HepG2 (cell line): ENCODE measurements at regions not wholly inside any gene's neighbourhood (a gene's known extent, or its start where the extent isn't known, plus 50 kb on each side); places are given as distances from the start of the nearest gene placed in this dataset.

ENCODE experiments used
- ATAC-seq: fragments of 200-7000 bp; cut with Tn5 transposase; 3 replicates; pipeline ENCODE4 v1.9.1; 2020; ENCODE audit warnings: mild to moderate bottlenecking, moderate library complexity
- BruUV-seq: library from RNA; stranded (reverse); fragments of 400-500 nt; replicated peaks from 2 replicates; lab custom pipeline; 2021; lab: Mats Ljungman, UMichigan
- CTCF ChIA-PET: fragments of 300-600 bp; formaldehyde crosslinking; extraction: SDS; loops from one replicate; lab custom pipeline; 2021; ENCODE audit warnings: low total read pairs, inconsistent platforms, low intra/inter-chr PET ratio; lab: Yijun Ruan, JAX
- POLR2A ChIA-PET: fragments of 350-600 bp; sonication (Branson Sonifier 250); formaldehyde crosslinking; loops from one replicate; lab custom pipeline; 2020; ENCODE audit warnings: antibody characterized with exemption, inconsistent platforms; lab: Yijun Ruan, JAX
- DNase-seq: peaks from one replicate; pipeline ENCODE4 v3.0.0-alpha.2; 2015; ENCODE audit warnings: low spot score
- FAIRE-seq: peaks from 3 replicates; lab custom pipeline; 2011; peaks lifted over from hg19 to GRCh38; lab: Jason Lieb, UNC
- H2AFZ ChIP-seq: one replicate; pipeline ENCODE4 v1.6.1; 2011; ENCODE audit warnings: low read length, inconsistent platforms
- H3K27ac ChIP-seq: fragments of 300-600 bp; 3 replicates; pipeline ENCODE4 v1.8.0; 2011; ENCODE audit warnings: mixed run types, mild to moderate bottlenecking, mixed read lengths, low read length, inconsistent platforms; ENCODE audit not compliant: insufficient read depth; ENCODE audit errors: extremely low read length
- H3K27me3 ChIP-seq, 2 experiments: fragments of 200-600 bp in 1 of 2; 2 replicates in 1 of 2; 3 replicates in 1 of 2; pipeline versions ENCODE4 v1.6.0 to v1.8.0; 2011; ENCODE audit warnings: low read length in 2 of 2, mild to moderate bottlenecking in 2 of 2, moderate library complexity in 2 of 2, inconsistent platforms in 1 of 2; ENCODE audit not compliant: insufficient read depth in 2 of 2, control insufficient read depth in 1 of 2
- H3K36me3 ChIP-seq, 2 experiments: fragments of 200-600 bp in 1 of 2; replicated peaks in 1 of 2; 2 replicates in 1 of 2; 3 replicates in 1 of 2; pipeline versions ENCODE4 v1.5.1 to v1.8.0; 2011; ENCODE audit warnings: low read length in 2 of 2, inconsistent platforms in 1 of 2; ENCODE audit not compliant: insufficient read depth in 2 of 2, control insufficient read depth in 1 of 2
- H3K4me1 ChIP-seq: 2 replicates; pipeline ENCODE4 v1.5.1; 2012; ENCODE audit warnings: low read length, inconsistent platforms; ENCODE audit not compliant: insufficient read depth
- H3K4me2 ChIP-seq: 2 replicates; pipeline ENCODE4 v1.6.0; 2011; ENCODE audit warnings: low read depth, low read length, inconsistent platforms
- H3K4me3 ChIP-seq, 3 experiments: fragments of 200-600 bp in 1 of 3; sonication (generic), shearing (Covaris generic) in 1 of 3; replicated peaks in 1 of 3; 2 replicates each; pipeline ENCODE4 v1.5.1; 2011 to 2016; ENCODE audit warnings: low read length in 3 of 3, inconsistent platforms in 2 of 3, low read depth in 2 of 3, mild to moderate bottlenecking in 2 of 3, control low read depth in 1 of 3, mixed read lengths in 1 of 3; ENCODE audit not compliant: insufficient read depth in 1 of 3
- H3K79me2 ChIP-seq: one replicate; pipeline ENCODE4 v1.6.1; 2011; ENCODE audit warnings: low read length, inconsistent platforms; ENCODE audit not compliant: insufficient read depth
- H3K9ac ChIP-seq: 2 replicates; pipeline ENCODE4 v1.6.0; 2011; ENCODE audit warnings: mild to moderate bottlenecking, low read depth, low read length, inconsistent platforms; ENCODE audit not compliant: insufficient read depth
- H3K9me3 ChIP-seq: 2 replicates; pipeline ENCODE4 v1.5.1; 2012; ENCODE audit warnings: mild to moderate bottlenecking, low read length
- H4K20me1 ChIP-seq: 2 replicates; pipeline ENCODE4 v1.6.0; 2011; ENCODE audit warnings: inconsistent platforms, mild to moderate bottlenecking, low read length, moderate library complexity; ENCODE audit not compliant: insufficient read depth
- AKAP8 ChIP-seq: sonication (generic); formaldehyde crosslinking; IDR thresholded peaks from 2 replicates; pipeline ENCODE4 v1.5.1; 2020; ENCODE audit warnings: mild to moderate bottlenecking, missing genetic modification reagents
- ATF2 ChIP-seq: sonication (generic); formaldehyde crosslinking; IDR thresholded peaks from 2 replicates; pipeline ENCODE4 v1.4.0; 2020; ENCODE audit warnings: missing genetic modification reagents
- CHCHD3 ChIP-seq: sonication (generic); formaldehyde crosslinking; IDR thresholded peaks from 2 replicates; pipeline ENCODE4 v1.8.0; 2022; ENCODE audit warnings: mild to moderate bottlenecking, missing genetic modification reagents, moderate library complexity
- ETS1 ChIP-seq: sonication (generic); formaldehyde crosslinking; IDR thresholded peaks from 2 replicates; pipeline ENCODE4 v1.4.0; 2020; ENCODE audit warnings: missing genetic modification reagents
- HES4 ChIP-seq: sonication (generic); formaldehyde crosslinking; IDR thresholded peaks from 2 replicates; pipeline ENCODE4 v1.9.0; 2021; ENCODE audit warnings: mild to moderate bottlenecking, missing genetic modification reagents, borderline replicate concordance
- ISL2 ChIP-seq: sonication (generic); formaldehyde crosslinking; IDR thresholded peaks from 2 replicates; pipeline ENCODE4 v1.5.0; 2020; ENCODE audit warnings: missing genetic modification reagents
- KAT7 ChIP-seq: IDR thresholded peaks from 2 replicates; pipeline ENCODE4 v1.6.1; 2018; ENCODE audit warnings: borderline replicate concordance, missing compliant biosample characterization
- KDM1A ChIP-seq: IDR thresholded peaks from 2 replicates; pipeline ENCODE4 v1.6.1; 2016; ENCODE audit warnings: missing compliant biosample characterization
- KLF15 ChIP-seq: sonication (generic); formaldehyde crosslinking; IDR thresholded peaks from 2 replicates; pipeline ENCODE4 v1.8.1; 2023; ENCODE audit warnings: borderline replicate concordance, mild to moderate bottlenecking, inconsistent platforms, missing genetic modification reagents, mixed read lengths
- MED8 ChIP-seq: sonication (generic); formaldehyde crosslinking; IDR thresholded peaks from 2 replicates; pipeline ENCODE4 v1.8.1; 2023; ENCODE audit warnings: mild to moderate bottlenecking, missing genetic modification reagents; ENCODE audit not compliant: insufficient replicate concordance
- MIXL1 ChIP-seq: IDR thresholded peaks from 2 replicates; pipeline ENCODE4 v1.6.1; 2016
- PRMT3 ChIP-seq: sonication (generic); formaldehyde crosslinking; IDR thresholded peaks from 2 replicates; pipeline ENCODE4 v1.8.1; 2022; ENCODE audit warnings: low read depth, mild to moderate bottlenecking, moderate library complexity, missing genetic modification reagents, borderline replicate concordance
- THRA ChIP-seq: sonication (generic); formaldehyde crosslinking; IDR thresholded peaks from 2 replicates; pipeline ENCODE4 v1.4.0; 2020; ENCODE audit warnings: missing genetic modification reagents, borderline replicate concordance
- TRIM24 ChIP-seq: sonication (generic); formaldehyde crosslinking; IDR thresholded peaks from 2 replicates; pipeline ENCODE4 v1.8.0; 2022; ENCODE audit warnings: mild to moderate bottlenecking, missing genetic modification reagents
- ZNF143 ChIP-seq: sonication (generic); formaldehyde crosslinking; IDR thresholded peaks from 2 replicates; pipeline ENCODE4 v1.4.0; 2020; ENCODE audit warnings: missing genetic modification reagents
- ZNF235 ChIP-seq: sonication (generic); formaldehyde crosslinking; IDR thresholded peaks from 2 replicates; pipeline ENCODE4 v1.8.1; 2023; ENCODE audit warnings: mild to moderate bottlenecking, missing genetic modification reagents, borderline replicate concordance
- ZNF33A ChIP-seq: sonication (generic); formaldehyde crosslinking; IDR thresholded peaks from 2 replicates; pipeline ENCODE4 v1.5.1; 2020; ENCODE audit warnings: missing genetic modification reagents, mild to moderate bottlenecking, moderate library complexity, borderline replicate concordance
- ZNF446 ChIP-seq: sonication (generic); formaldehyde crosslinking; IDR thresholded peaks from 2 replicates; pipeline ENCODE4 v1.5.0; 2020; ENCODE audit warnings: mild to moderate bottlenecking, missing genetic modification reagents
- ZNF746 ChIP-seq: sonication (generic); formaldehyde crosslinking; IDR thresholded peaks from 2 replicates; pipeline ENCODE4 v1.8.0; 2022; ENCODE audit warnings: mild to moderate bottlenecking, missing genetic modification reagents
- ZNF816 ChIP-seq: sonication (generic); formaldehyde crosslinking; IDR thresholded peaks from 2 replicates; pipeline ENCODE4 v1.8.0; 2022; ENCODE audit warnings: missing genetic modification reagents, mild to moderate bottlenecking, borderline replicate concordance
- WGBS: methylation state at CpG from one replicate; pipeline ENCODE4 v1.1.6; 2017; ENCODE audit warnings: low lambda C conversion rate; 5-methylcytosine and 5-hydroxymethylcytosine counted together
- in situ Hi-C: cut with HindIII; loops from 2 replicates; pipeline ENCODE4 v1.10.0; 2017; ENCODE audit warnings: low pct_unique_long_range_greater_than_20kb; ENCODE audit not compliant: extremely low pct_ligation_motif_present
- intact Hi-C: fragments of 100-400 bp; cut with micrococcal nuclease; formaldehyde crosslinking; loops from one replicate; pipeline ENCODE4 v1.10.0; 2022; ENCODE audit not compliant: unreplicated experiment

DNA sequence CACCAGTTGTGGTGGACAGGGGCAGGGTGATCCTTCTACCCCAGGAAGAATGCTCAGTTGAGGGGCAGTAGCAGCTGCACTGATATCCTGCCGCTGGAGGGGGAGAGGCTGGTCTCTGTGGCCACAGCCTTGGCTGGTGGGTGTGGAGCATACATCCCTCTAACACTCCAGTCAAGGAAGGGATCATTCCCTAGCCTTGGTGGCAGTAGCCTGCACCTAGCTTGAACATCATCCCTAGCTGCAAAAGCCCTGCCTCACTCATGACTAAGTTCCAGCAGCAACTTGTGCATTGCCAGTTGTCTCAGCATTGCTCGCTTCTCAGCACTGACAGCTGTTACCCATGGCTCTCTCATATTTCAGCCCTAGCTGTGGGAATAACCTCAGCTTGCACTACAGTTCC is 688.9 kb upstream of the POT1 start:
- intact Hi-C loops, result no loop called here
- Histone ChIP-seq H3K27me3 (no peaks in the 10 kb centered on the region), H3K4me2 (no peak overlapping the region), H3K79me2 (no peaks in the 10 kb centered on the region), H3K9me3 (peaks cover 51% of the 10 kb centered on the region), H3K27ac (no peak overlapping the region), H3K9ac (no peak overlapping the region), H3K4me3 (no peak overlapping the region), H3K4me1 (no peaks in the 10 kb centered on the region), H3K36me3 (no peaks in the 10 kb centered on the region), H2AFZ (no peak overlapping the region), H4K20me1 (no peaks in the 10 kb centered on the region)
- ChIA-PET POLR2A (no interaction called here), CTCF (no interaction called here)
- WGBS, result 0% methylated on average over 1 of the region's 2 CpGs
- no peak for TF ChIP-seq ISL2 (CRISPR knock-in tag)
- no peak for TF ChIP-seq ZNF816
- no peak for TF ChIP-seq ZNF143 (CRISPR knock-in tag)
- no peak for TF ChIP-seq ZNF446 (CRISPR knock-in tag)
- no peak for TF ChIP-seq KDM1A (CRISPR knock-in tag)
- TF ChIP-seq ZNF746 (CRISPR knock-in tag), result no peak
- TF ChIP-seq ZNF235 (CRISPR knock-in tag), result no peak
- no peak for TF ChIP-seq ETS1 (CRISPR knock-in tag)
- no peak for TF ChIP-seq MIXL1 (CRISPR knock-in tag)
- no peak for TF ChIP-seq AKAP8 (CRISPR knock-in tag)
- no peak for TF ChIP-seq THRA
- TF ChIP-seq TRIM24 (CRISPR knock-in tag), result no peak
- no peak for TF ChIP-seq PRMT3 (CRISPR knock-in tag)
- TF ChIP-seq CHCHD3 (CRISPR knock-in tag), result no peak
- no peak for TF ChIP-seq ZNF33A (CRISPR knock-in tag)
- TF ChIP-seq KAT7 (CRISPR knock-in tag), result no peak
- no peak for TF ChIP-seq ATF2 (CRISPR knock-in tag)
- no peak for TF ChIP-seq KLF15 (CRISPR knock-in tag)
- TF ChIP-seq MED8, result no peak
- TF ChIP-seq HES4 (CRISPR knock-in tag), result no peak
- no TSS peak for BruUV-seq
- in situ Hi-C loops, result no loop called here
- ATAC-seq, result no peak
- FAIRE-seq, result no peak
- no peak for DNase-seq
